KG1 (cell line): ENCODE measurements at regions not wholly inside any gene's neighbourhood (a gene's known extent, or its start where the extent isn't known, plus 50 kb on each side); places are given as distances from the start of the nearest gene placed in this dataset.

ENCODE experiments used
- DNase-seq: peaks from one replicate; lab custom pipeline; 2025; lab: John Stamatoyannopoulos, UW

DNA sequence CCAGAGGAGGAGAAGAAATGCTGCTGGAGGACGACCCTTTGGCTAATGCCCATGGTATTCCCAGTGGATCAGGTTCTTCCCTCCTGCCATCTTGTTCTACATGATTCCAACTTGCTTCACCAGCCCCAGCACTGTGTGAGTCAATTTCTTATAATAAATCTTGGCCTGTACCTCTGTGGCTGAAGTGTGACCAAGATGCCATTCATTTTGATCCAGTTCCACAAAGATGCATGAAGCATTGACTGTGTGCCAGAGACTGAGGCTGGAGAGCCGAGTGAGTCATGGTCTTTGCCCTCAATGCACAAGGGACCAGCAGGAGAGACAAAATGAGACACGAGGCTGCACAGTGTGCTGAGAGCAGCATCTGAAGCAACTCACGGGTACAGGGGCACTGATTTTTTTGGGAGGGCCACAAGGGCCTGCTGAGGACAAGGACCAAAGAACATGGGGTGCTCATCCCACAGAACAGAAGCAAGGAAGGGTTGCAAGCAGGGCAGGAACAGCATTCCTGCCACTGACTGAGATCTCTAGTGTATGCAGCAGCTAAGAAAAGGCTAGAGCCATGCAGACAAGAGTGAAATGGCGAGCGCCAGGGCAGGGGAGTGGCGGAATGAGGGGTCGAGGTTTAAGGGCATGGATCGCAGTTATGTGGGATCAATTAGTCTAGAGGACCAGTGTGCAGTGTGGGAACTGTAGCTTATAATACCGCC is 207.0 kb downstream of the THBS2 start:
- DNase-seq, result no peak

GRCh38 chr6:169046021-169046420 is 207.6 kb downstream of the THBS2 start:
- no peak for DNase-seq

- DNase-seq, result no peak
Observed at GRCh38 chr6:169045486-169045885, 208.2 kb downstream of the THBS2 start.

DNA sequence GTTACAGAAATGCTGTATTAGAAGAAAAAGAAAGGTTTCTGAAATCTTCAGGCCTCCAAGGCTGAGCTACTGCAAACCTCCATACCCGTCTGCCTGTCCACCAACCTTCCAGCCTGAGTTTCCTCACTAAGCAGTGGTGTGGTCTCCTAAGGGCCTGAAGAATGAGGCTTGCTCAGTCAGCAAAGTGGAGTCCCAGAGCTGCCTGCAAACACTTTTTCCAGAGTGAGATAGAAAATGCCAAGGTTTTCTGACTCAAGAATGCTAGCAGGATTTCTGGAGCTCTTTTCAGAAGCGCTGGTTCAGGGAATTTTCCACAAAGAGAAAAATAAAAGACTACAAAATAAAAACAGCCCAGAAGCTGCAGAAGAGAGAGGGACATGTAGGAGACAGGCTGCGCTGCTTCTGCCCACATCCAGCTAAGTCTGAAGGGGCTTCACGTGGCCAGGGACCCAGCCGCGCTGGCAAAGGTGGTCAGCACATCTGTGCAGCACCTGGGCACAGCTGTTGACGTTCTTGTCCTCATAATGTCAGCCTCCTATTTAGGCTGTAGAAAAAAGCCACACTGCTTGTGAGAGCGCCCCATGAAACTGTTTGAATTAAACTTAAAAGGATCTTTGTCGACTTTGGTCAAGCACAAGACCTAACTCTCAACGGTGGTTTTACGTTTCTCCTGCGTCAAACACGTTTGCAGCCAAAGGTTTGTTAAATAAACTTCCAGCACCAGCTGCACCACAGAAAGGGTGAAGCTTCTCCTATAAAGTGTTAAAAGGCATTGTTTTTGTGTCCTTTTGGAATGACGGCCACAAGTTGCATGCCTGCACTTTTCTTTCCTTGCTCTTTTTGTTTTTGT is 209.0 kb downstream of the THBS2 start:
- no peak for DNase-seq

- no peak for DNase-seq
Observed at GRCh38 chr6:169042061-169042460, 211.6 kb downstream of the THBS2 start.

- DNase-seq, result no peak
Observed at GRCh38 chr6:169041078-169041477, 212.6 kb downstream of the THBS2 start.

DNA sequence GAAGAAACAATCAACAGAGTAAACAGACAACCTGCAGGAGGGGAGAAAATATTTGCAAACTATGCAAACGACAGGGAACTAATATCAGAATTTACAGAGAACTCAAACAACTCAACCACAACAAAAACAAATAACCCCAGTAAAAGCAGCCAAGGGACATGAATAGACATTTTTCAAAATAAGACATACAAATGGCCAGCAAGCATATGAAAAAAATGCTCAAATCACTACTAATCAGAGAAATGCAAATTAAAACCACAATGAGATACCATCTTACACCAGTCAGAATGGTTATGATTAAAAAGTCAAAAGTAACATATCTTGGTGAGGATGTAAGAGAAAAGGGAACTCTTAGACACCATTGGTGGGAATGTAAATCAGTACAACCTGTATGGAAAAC is 215.0 kb downstream of the THBS2 start:
- no peak for DNase-seq

- DNase-seq, result no peak
Observed at GRCh38 chr6:169035385-169036240, 218.0 kb downstream of the THBS2 start.

GRCh38 chr6:169034516-169035167 is 219.0 kb downstream of the THBS2 start:
- no peak for DNase-seq

DNA sequence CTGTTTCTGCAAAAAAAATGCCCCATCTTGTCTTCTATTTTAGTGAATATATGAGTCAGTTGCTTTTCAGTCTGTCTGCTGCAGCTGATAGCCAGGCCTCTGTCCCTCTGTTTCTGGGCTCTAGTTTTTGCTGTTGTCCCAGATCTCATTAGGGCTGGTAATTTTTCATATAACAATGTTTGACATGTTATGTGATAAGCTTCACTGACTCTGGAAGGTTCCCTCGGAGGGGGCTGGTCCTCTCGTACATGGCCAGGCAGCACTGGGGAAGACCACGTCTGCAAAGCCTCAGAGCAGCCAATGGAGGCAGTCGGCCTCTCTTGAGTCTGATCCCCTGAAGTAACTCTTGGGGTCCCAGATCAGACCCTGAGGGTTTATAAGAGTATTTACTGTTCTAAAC is 223.8 kb downstream of the THBS2 start:
- DNase-seq, result no peak

GRCh38 chr6:169028343-169028742 is 225.3 kb downstream of the THBS2 start:
- no peak for DNase-seq

GRCh38 chr6:169026175-169026574 is 227.5 kb downstream of the THBS2 start:
- no peak for DNase-seq

- DNase-seq, result no peak
Observed at GRCh38 chr6:169024047-169024660, 229.5 kb downstream of the THBS2 start.

DNA sequence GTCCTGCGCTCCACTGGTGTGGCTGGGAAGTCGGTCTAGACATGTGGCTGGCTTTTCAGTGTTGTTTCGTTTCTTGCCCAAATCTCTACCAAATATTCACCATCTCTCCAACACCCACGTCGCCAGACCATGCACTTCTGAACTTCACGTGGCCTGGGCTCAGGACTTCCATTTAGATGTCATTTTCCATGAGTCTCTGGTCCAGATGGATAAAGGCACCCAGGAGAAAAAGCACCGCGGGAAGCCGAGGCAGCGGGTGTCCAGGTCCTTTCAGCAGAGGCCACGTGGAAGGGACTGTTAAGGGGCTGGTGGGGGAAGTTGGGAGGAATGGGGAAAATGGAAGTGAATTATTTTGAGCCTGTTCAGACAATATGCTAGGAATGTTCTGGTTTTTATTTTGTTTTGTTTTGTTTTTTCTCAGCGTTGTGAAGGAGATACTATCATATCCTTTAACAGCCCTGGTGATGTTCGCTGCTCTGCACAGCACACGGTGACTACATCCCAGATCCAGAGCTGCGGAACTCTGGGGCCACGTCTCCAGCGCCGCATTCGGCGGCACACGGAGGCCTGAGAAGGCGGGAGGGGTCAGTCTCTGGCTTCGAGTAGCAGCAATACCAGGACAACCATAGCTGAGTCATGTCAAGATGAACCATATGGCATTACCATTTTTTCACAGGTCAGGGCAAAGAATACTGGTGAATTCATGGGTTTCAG is 230.3 kb downstream of the THBS2 start:
- no peak for DNase-seq

- DNase-seq, result no peak
Observed at GRCh38 chr6:169022079-169022478, 231.6 kb downstream of the THBS2 start.

GRCh38 chr6:169020821-169021220 is 232.8 kb downstream of the THBS2 start:
- DNase-seq, result no peak

GRCh38 chr6:169019727-169020491 is 233.7 kb downstream of the THBS2 start:
- DNase-seq, result no peak

- DNase-seq, result no peak
Observed at GRCh38 chr6:169019111-169019510, 234.5 kb downstream of the THBS2 start.

DNA sequence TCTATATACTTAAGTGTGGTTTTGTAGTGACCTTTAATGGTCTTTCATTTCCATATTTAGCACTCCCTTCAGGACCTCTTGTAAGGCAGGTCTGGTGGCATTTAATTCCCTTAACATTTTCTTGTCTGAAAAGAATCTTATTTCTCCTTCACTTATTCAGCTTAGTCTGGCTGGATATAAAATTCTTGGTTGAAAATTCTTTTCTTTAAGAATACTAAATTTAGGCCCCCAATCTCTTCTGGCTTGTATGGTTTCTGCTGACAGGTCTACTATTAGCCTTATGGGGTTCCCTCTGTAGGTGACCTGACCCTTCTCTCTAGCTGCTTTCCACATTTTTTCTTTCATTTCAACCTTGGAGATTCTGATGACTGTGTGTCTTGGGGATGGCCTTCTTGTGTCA is 236.9 kb downstream of the THBS2 start:
- no peak for DNase-seq
